ENCODE measurements at regions not wholly inside any gene's neighbourhood (a gene's known extent, or its start where the extent isn't known, plus 50 kb on each side); places are given as distances from the start of the nearest gene placed in this dataset.

- ChIA-PET CTCF (no interaction called here), RAD21 (ENCODE audit: low non-redundant PET in 1 of 2, low total read pairs in 2 of 2, uncharacterized antibody in 2 of 2, unreplicated experiment in 2 of 2) (no interaction called here)
- intact Hi-C loops (cut with micrococcal nuclease) = no loop called here
These were observed 263.1 kb upstream of the KIAA1217 start for GRCh38 chr10:23945845-23946244.

GRCh38 chr10:23951841-23952240 is 257.1 kb upstream of the KIAA1217 start:
- Histone ChIP-seq H2AFZ (ENCODE audit: low read depth, low read length, poor library complexity, severe bottlenecking) (no peak overlapping the region), H3K4me3 (replicated peaks in 1 of 2; ENCODE audit: low read depth in 1 of 2, low read length in 2 of 2) (no peak overlapping the region), H3K9ac (ENCODE audit: low read length) (no peak overlapping the region), H3K4me1 (ENCODE audit: control insufficient read depth in 1 of 2, insufficient read depth in 2 of 2, low read length in 2 of 2) (no peaks in the 10 kb centered on the region), H4K20me1 (ENCODE audit: insufficient read depth) (no peaks in the 10 kb centered on the region), H3K9me3 (ENCODE audit: control insufficient read depth in 1 of 2, insufficient read depth in 1 of 2, low read depth in 1 of 2, low read length in 2 of 2) (no peaks in the 10 kb centered on the region), H3K9me2 (ENCODE audit: insufficient read depth) (no peaks in the 10 kb centered on the region), H3K79me2 (ENCODE audit: insufficient read depth, low read length) (no peaks in the 10 kb centered on the region), H3K4me2 (ENCODE audit: low read length) (no peak overlapping the region), H3K36me3 (ENCODE audit: control insufficient read depth in 1 of 2, insufficient read depth in 2 of 2, low read length in 2 of 2) (no peaks in the 10 kb centered on the region), H3K27me3 (ENCODE audit: insufficient read depth, low read length) (no peaks in the 10 kb centered on the region), H3K27ac (ENCODE audit: low read depth, low read length) (no peak overlapping the region)
- intact Hi-C loops (cut with micrococcal nuclease) = no loop called here
- ATAC-seq = no peak
- CTCF ChIA-PET = no interaction called here
- no peak for DNase-seq (ENCODE audit: low read depth, low spot score)
- POLR2A ChIA-PET = no interaction called here
- BruUV-seq (replicated peaks) = no TSS peak
- RAD21 ChIA-PET (ENCODE audit: low non-redundant PET in 1 of 2, low total read pairs in 2 of 2, uncharacterized antibody in 2 of 2, unreplicated experiment in 2 of 2) = no interaction called here
- TF ChIP-seq, protein P1, sequence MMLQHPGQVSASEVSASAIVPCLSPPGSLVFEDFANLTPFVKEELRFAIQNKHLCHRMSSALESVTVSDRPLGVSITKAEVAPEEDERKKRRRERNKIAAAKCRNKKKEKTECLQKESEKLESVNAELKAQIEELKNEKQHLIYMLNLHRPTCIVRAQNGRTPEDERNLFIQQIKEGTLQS (IDR thresholded peaks at IDR 0.05) = no peak
- TF ChIP-seq TCF7L2 (IDR thresholded peaks at IDR 0.05; ENCODE audit: borderline replicate concordance, extremely low read depth, insufficient read depth, insufficient read length) = no peak
- no peak for TF ChIP-seq SRF (IDR thresholded peaks at IDR 0.05; ENCODE audit: low read depth)
- no peak for TF ChIP-seq FOSL1 (IDR thresholded peaks at IDR 0.05; ENCODE audit: low read depth)
- TF ChIP-seq JUND (IDR thresholded peaks at IDR 0.05) = no peak
- no peak for TF ChIP-seq POLR2AphosphoS5 (IDR thresholded peaks at IDR 0.05; ENCODE audit: low read depth, low read length)
- TF ChIP-seq CEBPB (IDR thresholded peaks at IDR 0.05; ENCODE audit: low read depth) = no peak
- TF ChIP-seq REST (IDR thresholded peaks at IDR 0.05; ENCODE audit: low read depth) = no peak
- TF ChIP-seq ZNF274 (IDR thresholded peaks at IDR 0.05; ENCODE audit: low read depth, low read length) = no peak
- TF ChIP-seq, protein P2, sequence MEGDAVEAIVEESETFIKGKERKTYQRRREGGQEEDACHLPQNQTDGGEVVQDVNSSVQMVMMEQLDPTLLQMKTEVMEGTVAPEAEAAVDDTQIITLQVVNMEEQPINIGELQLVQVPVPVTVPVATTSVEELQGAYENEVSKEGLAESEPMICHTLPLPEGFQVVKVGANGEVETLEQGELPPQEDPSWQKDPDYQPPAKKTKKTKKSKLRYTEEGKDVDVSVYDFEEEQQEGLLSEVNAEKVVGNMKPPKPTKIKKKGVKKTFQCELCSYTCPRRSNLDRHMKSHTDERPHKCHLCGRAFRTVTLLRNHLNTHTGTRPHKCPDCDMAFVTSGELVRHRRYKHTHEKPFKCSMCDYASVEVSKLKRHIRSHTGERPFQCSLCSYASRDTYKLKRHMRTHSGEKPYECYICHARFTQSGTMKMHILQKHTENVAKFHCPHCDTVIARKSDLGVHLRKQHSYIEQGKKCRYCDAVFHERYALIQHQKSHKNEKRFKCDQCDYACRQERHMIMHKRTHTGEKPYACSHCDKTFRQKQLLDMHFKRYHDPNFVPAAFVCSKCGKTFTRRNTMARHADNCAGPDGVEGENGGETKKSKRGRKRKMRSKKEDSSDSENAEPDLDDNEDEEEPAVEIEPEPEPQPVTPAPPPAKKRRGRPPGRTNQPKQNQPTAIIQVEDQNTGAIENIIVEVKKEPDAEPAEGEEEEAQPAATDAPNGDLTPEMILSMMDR (IDR thresholded peaks at IDR 0.05 in 2 of 3, conservative IDR thresholded peaks at IDR 0.05 in 1 of 3; ENCODE audit: borderline replicate concordance in 1 of 3, insufficient read depth in 1 of 3, low read depth in 2 of 3, low read length in 2 of 3) = no peak
- TF ChIP-seq POLR2A (IDR thresholded peaks at IDR 0.05; ENCODE audit: borderline replicate concordance, extremely low read depth, insufficient read depth, insufficient read length) = no peak
- TF ChIP-seq, protein P3, sequence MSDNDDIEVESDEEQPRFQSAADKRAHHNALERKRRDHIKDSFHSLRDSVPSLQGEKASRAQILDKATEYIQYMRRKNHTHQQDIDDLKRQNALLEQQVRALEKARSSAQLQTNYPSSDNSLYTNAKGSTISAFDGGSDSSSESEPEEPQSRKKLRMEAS (IDR thresholded peaks at IDR 0.05) = no peak
- no peak for TF ChIP-seq SIN3A (IDR thresholded peaks at IDR 0.05; ENCODE audit: low read depth)
- no peak for TF ChIP-seq RAD21 (IDR thresholded peaks at IDR 0.05; ENCODE audit: low read depth)
- TF ChIP-seq EGR1 (IDR thresholded peaks at IDR 0.05; ENCODE audit: low read depth) = no peak

More at GRCh38 chr10:23945845-23946244, 263.1 kb upstream of the KIAA1217 start:
- Histone ChIP-seq H3K4me1 (ENCODE audit: control insufficient read depth in 1 of 2, insufficient read depth in 2 of 2, low read length in 2 of 2) (no peaks in the 10 kb centered on the region), H3K9ac (ENCODE audit: low read length) (no peak overlapping the region), H4K20me1 (ENCODE audit: insufficient read depth) (no peaks in the 10 kb centered on the region), H3K4me3 (replicated peaks in 1 of 2; ENCODE audit: low read depth in 1 of 2, low read length in 2 of 2) (no peak overlapping the region), H3K36me3 (ENCODE audit: control insufficient read depth in 1 of 2, insufficient read depth in 2 of 2, low read length in 2 of 2) (no peaks in the 10 kb centered on the region), H3K9me2 (ENCODE audit: insufficient read depth) (no peaks in the 10 kb centered on the region), H3K4me2 (ENCODE audit: low read length) (no peak overlapping the region), H3K79me2 (ENCODE audit: insufficient read depth, low read length) (no peaks in the 10 kb centered on the region), H2AFZ (ENCODE audit: low read depth, low read length, poor library complexity, severe bottlenecking) (no peak overlapping the region), H3K27ac (ENCODE audit: low read depth, low read length) (no peak overlapping the region), H3K9me3 (ENCODE audit: control insufficient read depth in 1 of 2, insufficient read depth in 1 of 2, low read depth in 1 of 2, low read length in 2 of 2) (no peaks in the 10 kb centered on the region), H3K27me3 (ENCODE audit: insufficient read depth, low read length) (no peaks in the 10 kb centered on the region)
- no peak for DNase-seq (ENCODE audit: low read depth, low spot score)
- POLR2A ChIA-PET = interaction anchor here (0.6 kb wide), 1 partner anchor 48 kb away, joined by 3 read pairs; no protein-coding TSS in a partner anchor
- ATAC-seq = no peak
- BruUV-seq (replicated peaks) = no TSS peak
- no peak for TF ChIP-seq ELF1 (IDR thresholded peaks at IDR 0.05; ENCODE audit: borderline replicate concordance, low read depth)
- no peak for TF ChIP-seq SRF (IDR thresholded peaks at IDR 0.05; ENCODE audit: low read depth)
- no peak for TF ChIP-seq CBX3 (IDR thresholded peaks at IDR 0.05; ENCODE audit: low read depth)
